CD8-positive, alpha-beta memory T cell (primary cell): ENCODE measurements at regions not wholly inside any gene's neighbourhood (a gene's known extent, or its start where the extent isn't known, plus 50 kb on each side); places are given as distances from the start of the nearest gene placed in this dataset.
A peak's percentile ranks its signal among the peaks of the same experiment; 100 is the strongest.

ENCODE experiments used
- CTCF ChIA-PET: fragments of 350-600 bp; sonication (Branson Sonifier 250); formaldehyde crosslinking; loops from one replicate; lab custom pipeline; 2021; ENCODE audit warnings: antibody characterized with exemption; lab: Charles Lee
- POLR2A ChIA-PET: fragments of 350-600 bp; sonication (Branson Sonifier 250); formaldehyde crosslinking; loops from one replicate; lab custom pipeline; 2021; ENCODE audit warnings: antibody characterized with exemption; lab: Charles Lee
- DNase-seq, 5 donors: peaks; one replicate each; pipeline versions ENCODE4 v3.0.0 to v3.0.0-alpha.2; 2020 to 2022; ENCODE audit warnings: mixed read lengths in 1 of 5
- H3K27ac ChIP-seq: one replicate; pipeline ENCODE4 v1.7.0; 2013; ENCODE audit warnings: low read depth, mild to moderate bottlenecking, low read length, moderate library complexity
- H3K27me3 ChIP-seq: 2 replicates; pipeline ENCODE4 v1.7.0; 2013; ENCODE audit warnings: low read length, mild to moderate bottlenecking; ENCODE audit not compliant: insufficient read depth, poor library complexity, severe bottlenecking
- H3K36me3 ChIP-seq: 2 replicates; pipeline ENCODE4 v1.7.0; 2013; ENCODE audit warnings: mild to moderate bottlenecking, low read length, moderate library complexity; ENCODE audit not compliant: insufficient read depth
- H3K4me1 ChIP-seq: 2 replicates; pipeline ENCODE4 v1.7.0; 2013; ENCODE audit warnings: mild to moderate bottlenecking, low read length, moderate library complexity; ENCODE audit not compliant: insufficient read depth
- H3K4me3 ChIP-seq: 2 replicates; pipeline ENCODE4 v1.7.0; 2013; ENCODE audit warnings: mild to moderate bottlenecking, low read length
- H3K9me3 ChIP-seq: 2 replicates; pipeline ENCODE4 v1.7.0; 2013; ENCODE audit warnings: mild to moderate bottlenecking, low read length
- H3K27ac Mint-ChIP-seq, 8 donors: one replicate each; pipeline ENCODE4 v1.8.0; 2020 to 2021; ENCODE audit warnings: mixed read lengths in 8 of 8, mild to moderate bottlenecking in 6 of 8, inconsistent platforms in 3 of 8, moderate library complexity in 3 of 8
- H3K27me3 Mint-ChIP-seq, 2 donors: one replicate each; pipeline ENCODE4 v1.8.0; 2020 to 2021; ENCODE audit warnings: mixed read lengths in 2 of 2, mild to moderate bottlenecking in 1 of 2, moderate library complexity in 1 of 2
- H3K36me3 Mint-ChIP-seq, 3 donors: one replicate each; pipeline ENCODE4 v1.8.0; 2020 to 2021; ENCODE audit warnings: mixed read lengths in 3 of 3, inconsistent platforms in 1 of 3, mild to moderate bottlenecking in 1 of 3
- H3K4me1 Mint-ChIP-seq, 3 donors: one replicate each; pipeline ENCODE4 v1.8.0; 2020 to 2021; ENCODE audit warnings: mixed read lengths in 3 of 3, inconsistent platforms in 1 of 3, mild to moderate bottlenecking in 1 of 3
- H3K4me3 Mint-ChIP-seq, 7 donors: one replicate each; pipeline ENCODE4 v1.8.0; 2020 to 2021; ENCODE audit warnings: mixed read lengths in 7 of 7, mild to moderate bottlenecking in 6 of 7, moderate library complexity in 4 of 7, inconsistent platforms in 2 of 7
- H3K9me3 Mint-ChIP-seq, 5 donors: one replicate each; pipeline ENCODE4 v1.8.0; 2020 to 2022; ENCODE audit warnings: mixed read lengths in 5 of 5, mild to moderate bottlenecking in 3 of 5, moderate library complexity in 2 of 5, inconsistent platforms in 1 of 5

- H3K4me3 Mint-ChIP-seq: no peak overlapping the region
Measured at GRCh38 chr9:96040591-96041461, 165.3 kb downstream of the ERCC6L2 start.

GRCh38 chr9:96038914-96039313, 163.4 kb downstream of the ERCC6L2 start:
- no peaks in the 10 kb centered on the region for H3K36me3 ChIP-seq
- H3K36me3 Mint-ChIP-seq: peaks cover 0 to 30% (median 5%) of the 10 kb centered on the region in 3 donors
- H3K27ac ChIP-seq: no peak overlapping the region
- H3K27ac Mint-ChIP-seq: no peak overlapping the region
- H3K4me3 ChIP-seq: no peak overlapping the region
- ChIA-PET POLR2A (no interaction called here), CTCF (no interaction called here)
- DNase-seq: no peak
- H3K27me3 ChIP-seq: no peaks in the 10 kb centered on the region
- no peaks in the 10 kb centered on the region for H3K9me3 ChIP-seq
- no peak overlapping the region for H3K4me3 Mint-ChIP-seq
- H3K4me1 Mint-ChIP-seq: peaks cover 0 to 5% (median 3%) of the 10 kb centered on the region in 3 donors
- H3K27me3 Mint-ChIP-seq: peaks cover 0 to 9% of the 10 kb centered on the region in 2 donors
- H3K9me3 Mint-ChIP-seq: peaks cover 0 to 17% (median 11%) of the 10 kb centered on the region in 5 donors
- H3K4me1 ChIP-seq: no peaks in the 10 kb centered on the region

More at GRCh38 chr9:96040591-96041461, 165.3 kb downstream of the ERCC6L2 start:
- no peaks in the 10 kb centered on the region for H3K36me3 ChIP-seq
- CTCF ChIA-PET: no interaction called here
- H3K4me1 ChIP-seq: no peaks in the 10 kb centered on the region
- POLR2A ChIA-PET: no interaction called here
- H3K27me3 Mint-ChIP-seq: peaks cover 4 to 8% of the 10 kb centered on the region in 2 donors
- H3K9me3 ChIP-seq: no peaks in the 10 kb centered on the region
- no peak overlapping the region for H3K4me3 ChIP-seq
- H3K4me1 Mint-ChIP-seq: peaks cover 0 to 5% (median 3%) of the 10 kb centered on the region in 3 donors
- peak overlapping the region in 1 of 8 donors; percentile 38 for H3K27ac Mint-ChIP-seq
- peaks cover 0 to 17% (median 11%) of the 10 kb centered on the region in 5 donors for H3K9me3 Mint-ChIP-seq
- no peak overlapping the region for H3K27ac ChIP-seq
- no peaks in the 10 kb centered on the region for H3K27me3 ChIP-seq
- no peak for DNase-seq
- H3K36me3 Mint-ChIP-seq: peaks cover 0 to 30% (median 5%) of the 10 kb centered on the region in 3 donors

- peaks cover 0 to 30% (median 5%) of the 10 kb centered on the region in 3 donors for H3K36me3 Mint-ChIP-seq
- Histone ChIP-seq H3K27me3 (no peaks in the 10 kb centered on the region), H3K4me1 (no peaks in the 10 kb centered on the region), H3K36me3 (no peaks in the 10 kb centered on the region), H3K4me3 (no peak overlapping the region), H3K27ac (no peak overlapping the region), H3K9me3 (no peaks in the 10 kb centered on the region)
- no peak overlapping the region for H3K4me3 Mint-ChIP-seq
- no peak for DNase-seq
- ChIA-PET CTCF (no interaction called here), POLR2A (no interaction called here)
- H3K27ac Mint-ChIP-seq: no peak overlapping the region
- H3K9me3 Mint-ChIP-seq: peaks cover 0 to 17% (median 11%) of the 10 kb centered on the region in 5 donors
- peaks cover 0 to 10% of the 10 kb centered on the region in 2 donors for H3K27me3 Mint-ChIP-seq
- peaks cover 0 to 5% (median 3%) of the 10 kb centered on the region in 3 donors for H3K4me1 Mint-ChIP-seq
Measured at GRCh38 chr9:96038271-96038670, 162.8 kb downstream of the ERCC6L2 start.

- POLR2A ChIA-PET: no interaction called here
Measured at GRCh38 chr9:96034553-96035122, 159.1 kb downstream of the ERCC6L2 start.

GRCh38 chr9:96033896-96034295, 158.4 kb downstream of the ERCC6L2 start:
- Mint-ChIP-seq H3K27me3 (peaks cover 0 to 7% of the 10 kb centered on the region in 2 donors), H3K4me1 (no peaks in the 10 kb centered on the region), H3K4me3 (no peak overlapping the region), H3K36me3 (peaks cover 0 to 25% (median 2%) of the 10 kb centered on the region in 3 donors), H3K27ac (no peak overlapping the region), H3K9me3 (peaks cover 0 to 17% (median 11%) of the 10 kb centered on the region in 5 donors)
- Histone ChIP-seq H3K4me3 (no peak overlapping the region), H3K27ac (no peak overlapping the region), H3K4me1 (no peaks in the 10 kb centered on the region), H3K36me3 (no peaks in the 10 kb centered on the region), H3K9me3 (no peaks in the 10 kb centered on the region), H3K27me3 (no peaks in the 10 kb centered on the region)
- ChIA-PET POLR2A (no interaction called here), CTCF (no interaction called here)
- no peak for DNase-seq

More at GRCh38 chr9:96034553-96035122, 159.1 kb downstream of the ERCC6L2 start:
- no peaks in the 10 kb centered on the region for H3K27me3 ChIP-seq
- no peaks in the 10 kb centered on the region for H3K9me3 ChIP-seq
- H3K4me1 Mint-ChIP-seq: peaks cover 0 to 5% (median 3%) of the 10 kb centered on the region in 3 donors
- no peak overlapping the region for H3K4me3 ChIP-seq
- H3K27ac Mint-ChIP-seq: no peak overlapping the region
- peaks cover 0 to 30% (median 5%) of the 10 kb centered on the region in 3 donors for H3K36me3 Mint-ChIP-seq
- H3K27me3 Mint-ChIP-seq: peaks cover 0 to 7% of the 10 kb centered on the region in 2 donors
- no peak overlapping the region for H3K4me3 Mint-ChIP-seq
- H3K4me1 ChIP-seq: no peaks in the 10 kb centered on the region
- no peaks in the 10 kb centered on the region for H3K36me3 ChIP-seq
- no peak for DNase-seq
- CTCF ChIA-PET: no interaction called here
- no peak overlapping the region for H3K27ac ChIP-seq
- peaks cover 0 to 17% (median 11%) of the 10 kb centered on the region in 5 donors for H3K9me3 Mint-ChIP-seq

GRCh38 chr9:96031916-96032534, 156.5 kb downstream of the ERCC6L2 start:
- Mint-ChIP-seq H3K27ac (peak overlapping the region in 3 of 8 donors; percentile 23 to 85 (median 45)), H3K4me1 (peaks cover 9 to 12% (median 11%) of the 10 kb centered on the region in 3 donors), H3K36me3 (peaks cover 0 to 6% (median 0%) of the 10 kb centered on the region in 3 donors), H3K27me3 (peaks cover 7 to 16% of the 10 kb centered on the region in 2 donors), H3K9me3 (no peaks in the 10 kb centered on the region), H3K4me3 (no peak overlapping the region)
- no peak overlapping the region for H3K4me3 ChIP-seq
- no peak overlapping the region for H3K27ac ChIP-seq
- no peaks in the 10 kb centered on the region for H3K36me3 ChIP-seq
- CTCF ChIA-PET: no interaction called here
- POLR2A ChIA-PET: no interaction called here
- no peaks in the 10 kb centered on the region for H3K9me3 ChIP-seq
- peaks cover 2% of the 10 kb centered on the region for H3K4me1 ChIP-seq
- DNase-seq: no peak
- H3K27me3 ChIP-seq: no peaks in the 10 kb centered on the region

GRCh38 chr9:96031366-96031824, 155.9 kb downstream of the ERCC6L2 start:
- H3K4me3 ChIP-seq: no peak overlapping the region
- H3K4me3 Mint-ChIP-seq: no peak overlapping the region
- ChIA-PET POLR2A (no interaction called here), CTCF (no interaction called here)
- peaks cover 8% of the 10 kb centered on the region for H3K4me1 ChIP-seq
- no peak for DNase-seq
- peaks cover 0 to 1% (median 0%) of the 10 kb centered on the region in 5 donors for H3K9me3 Mint-ChIP-seq
- no peaks in the 10 kb centered on the region for H3K9me3 ChIP-seq
- no peak overlapping the region for H3K27ac ChIP-seq
- H3K36me3 ChIP-seq: no peaks in the 10 kb centered on the region
- peaks cover 14 to 19% (median 14%) of the 10 kb centered on the region in 3 donors for H3K4me1 Mint-ChIP-seq
- peaks cover 7 to 15% of the 10 kb centered on the region in 2 donors for H3K27me3 Mint-ChIP-seq
- H3K36me3 Mint-ChIP-seq: peaks cover 0 to 6% (median 0%) of the 10 kb centered on the region in 3 donors
- no peaks in the 10 kb centered on the region for H3K27me3 ChIP-seq
- H3K27ac Mint-ChIP-seq: peak overlapping the region in 1 of 8 donors; percentile 85
